Mesendoderm (in vitro differentiated cells): ENCODE measurements at regions not wholly inside any gene's neighbourhood (a gene's known extent, or its start where the extent isn't known, plus 50 kb on each side); places are given as distances from the start of the nearest gene placed in this dataset.

Experiments
- DNase-seq: peaks from one replicate; pipeline ENCODE4 v3.0.0; 2013
- H2AK5ac ChIP-seq: 2 replicates; pipeline ENCODE4 v1.6.1; 2013; ENCODE audit warnings: low read length, inconsistent platforms
- H2BK120ac ChIP-seq: 2 replicates; pipeline ENCODE4 v1.6.1; 2013; ENCODE audit warnings: low read depth, mild to moderate bottlenecking, low read length, moderate library complexity, mixed read lengths
- H2BK15ac ChIP-seq: replicated peaks from 2 replicates; pipeline ENCODE4 v1.6.1; 2013; ENCODE audit warnings: low read depth, mild to moderate bottlenecking, moderate library complexity
- H2BK5ac ChIP-seq: 2 replicates; pipeline ENCODE4 v1.6.1; 2013; ENCODE audit warnings: low read length, inconsistent platforms
- H3K18ac ChIP-seq: 2 replicates; pipeline ENCODE4 v1.6.1; 2013; ENCODE audit warnings: mild to moderate bottlenecking, low read length, mixed read lengths
- H3K23ac ChIP-seq: one replicate; pipeline ENCODE4 v1.6.1; 2013; ENCODE audit warnings: low read length
- H3K27ac ChIP-seq: 2 replicates; pipeline ENCODE4 v1.5.1; 2013; ENCODE audit warnings: low read depth, mild to moderate bottlenecking, inconsistent platforms, low read length, moderate library complexity
- H3K27me3 ChIP-seq: 2 replicates; pipeline ENCODE4 v1.6.1; 2013; ENCODE audit warnings: low read length, control low read depth, mild to moderate bottlenecking, inconsistent platforms; ENCODE audit not compliant: insufficient read depth, poor library complexity
- H3K36me3 ChIP-seq: 2 replicates; pipeline ENCODE4 v1.6.1; 2013; ENCODE audit warnings: low read length, inconsistent platforms; ENCODE audit not compliant: control insufficient read depth, insufficient read depth
- H3K4ac ChIP-seq: one replicate; pipeline ENCODE4 v1.6.1; 2013; ENCODE audit warnings: low read depth, mild to moderate bottlenecking, low read length, moderate library complexity
- H3K4me1 ChIP-seq: 2 replicates; pipeline ENCODE4 v1.6.1; 2013; ENCODE audit warnings: low read depth, low read length, inconsistent platforms; ENCODE audit not compliant: control insufficient read depth
- H3K4me2 ChIP-seq: 2 replicates; pipeline ENCODE4 v1.6.1; 2013; ENCODE audit warnings: low read length
- H3K4me3 ChIP-seq: 2 replicates; pipeline ENCODE4 v1.5.1; 2013; ENCODE audit warnings: mild to moderate bottlenecking, low read length
- H3K56ac ChIP-seq: one replicate; pipeline ENCODE4 v1.6.1; 2013; ENCODE audit warnings: low read length
- H3K79me1 ChIP-seq: 2 replicates; pipeline ENCODE4 v1.6.1; 2013; ENCODE audit warnings: low read length, inconsistent platforms
- H3K79me2 ChIP-seq: 2 replicates; pipeline ENCODE4 v1.6.1; 2013; ENCODE audit warnings: mild to moderate bottlenecking, low read length; ENCODE audit not compliant: control insufficient read depth, insufficient read depth
- H3K9ac ChIP-seq: 2 replicates; pipeline ENCODE4 v1.6.1; 2013; ENCODE audit warnings: low read length, inconsistent platforms
- H4K5ac ChIP-seq: one replicate; pipeline ENCODE4 v1.6.1; 2013; ENCODE audit warnings: low read length
- H4K8ac ChIP-seq: one replicate; pipeline ENCODE4 v1.6.1; 2013; ENCODE audit warnings: low read depth, mild to moderate bottlenecking, control low read depth, low read length, moderate library complexity
- WGBS: extraction: QIAGEN DNeasy Blood & Tissue Kit; methylation state at CpG from one replicate; pipeline ENCODE4 v1.1.7; 2013; ENCODE audit warnings: low lambda C conversion rate, missing lambda C conversion rate; ENCODE audit not compliant: insufficient coverage; ENCODE audit errors: extremely low coverage; 5-methylcytosine and 5-hydroxymethylcytosine counted together

- no peaks in the 10 kb centered on the region for H3K79me1 ChIP-seq
- no peaks in the 10 kb centered on the region for H3K79me2 ChIP-seq
- H4K8ac ChIP-seq: no peak overlapping the region
- H3K9ac ChIP-seq: no peak overlapping the region
- H3K18ac ChIP-seq: peak overlapping the region; percentile 23
- peak overlapping the region; percentile 1 for H3K56ac ChIP-seq
- no peak overlapping the region for H3K23ac ChIP-seq
- no peaks in the 10 kb centered on the region for H3K27me3 ChIP-seq
- no peak overlapping the region for H4K5ac ChIP-seq
- no peak overlapping the region for H2BK15ac ChIP-seq
- H3K27ac ChIP-seq: no peak overlapping the region
- H3K4me2 ChIP-seq: no peak overlapping the region
- no peak overlapping the region for H3K4me3 ChIP-seq
- no peak overlapping the region for H2AK5ac ChIP-seq
- H3K4me1 ChIP-seq: peaks cover 3% of the 10 kb centered on the region
- H3K36me3 ChIP-seq: no peaks in the 10 kb centered on the region
- no peak overlapping the region for H2BK120ac ChIP-seq
- no CpG with 5 or more reads among the region's 2 CpGs for WGBS
- no peak overlapping the region for H3K4ac ChIP-seq
- H2BK5ac ChIP-seq: peak overlapping the region; percentile 67
- peak; percentile 35 for DNase-seq
Measured at GRCh38 chr16:59899940-59900339, 1165.8 kb upstream of the GOT2 start.

GRCh38 chr16:59892376-59892775 lies 1158.3 kb upstream of the GOT2 start:
- no CpG with 5 or more reads among the region's 8 CpGs for WGBS
- H4K5ac ChIP-seq: no peak overlapping the region

GRCh38 chr16:59887856-59888255 lies 1153.7 kb upstream of the GOT2 start:
- Histone ChIP-seq H3K4me2 (no peak overlapping the region), H3K18ac (no peak overlapping the region), H2AK5ac (no peak overlapping the region), H2BK120ac (no peak overlapping the region), H3K9ac (no peak overlapping the region), H3K4me3 (no peak overlapping the region), H3K79me1 (no peaks in the 10 kb centered on the region), H3K23ac (no peak overlapping the region), H3K4me1 (no peaks in the 10 kb centered on the region), H3K36me3 (no peaks in the 10 kb centered on the region), H3K27ac (no peak overlapping the region), H3K4ac (no peak overlapping the region), H2BK15ac (no peak overlapping the region), H3K56ac (no peak overlapping the region), H4K5ac (no peak overlapping the region), H2BK5ac (no peak overlapping the region), H3K27me3 (no peaks in the 10 kb centered on the region), H3K79me2 (no peaks in the 10 kb centered on the region), H4K8ac (no peak overlapping the region)
- WGBS: no CpG with 5 or more reads among the region's 2 CpGs
- DNase-seq: no peak

More at GRCh38 chr16:59892376-59892775, 1158.3 kb upstream of the GOT2 start:
- no peaks in the 10 kb centered on the region for H3K36me3 ChIP-seq
- no peak for DNase-seq
- no peak overlapping the region for H3K9ac ChIP-seq
- no peak overlapping the region for H3K4ac ChIP-seq
- no peak overlapping the region for H2AK5ac ChIP-seq
- H2BK5ac ChIP-seq: no peak overlapping the region
- no peaks in the 10 kb centered on the region for H3K79me1 ChIP-seq
- H3K56ac ChIP-seq: no peak overlapping the region
- no peaks in the 10 kb centered on the region for H3K79me2 ChIP-seq
- H3K27me3 ChIP-seq: no peaks in the 10 kb centered on the region
- no peak overlapping the region for H3K18ac ChIP-seq
- H2BK15ac ChIP-seq: no peak overlapping the region
- H3K4me1 ChIP-seq: peaks cover 2% of the 10 kb centered on the region
- H3K23ac ChIP-seq: no peak overlapping the region
- no peak overlapping the region for H3K27ac ChIP-seq
- no peak overlapping the region for H3K4me2 ChIP-seq
- H3K4me3 ChIP-seq: no peak overlapping the region
- H2BK120ac ChIP-seq: no peak overlapping the region
- H4K8ac ChIP-seq: no peak overlapping the region

GRCh38 chr16:59886021-59886420 lies 1151.9 kb upstream of the GOT2 start:
- H3K56ac ChIP-seq: no peak overlapping the region
- H3K23ac ChIP-seq: no peak overlapping the region
- H3K18ac ChIP-seq: no peak overlapping the region
- no peaks in the 10 kb centered on the region for H3K4me1 ChIP-seq
- H3K36me3 ChIP-seq: no peaks in the 10 kb centered on the region
- H4K8ac ChIP-seq: no peak overlapping the region
- WGBS: no CpG with 5 or more reads among the region's 2 CpGs
- no peaks in the 10 kb centered on the region for H3K79me2 ChIP-seq
- H2AK5ac ChIP-seq: no peak overlapping the region
- H3K27me3 ChIP-seq: no peaks in the 10 kb centered on the region
- H2BK15ac ChIP-seq: no peak overlapping the region
- no peak overlapping the region for H3K27ac ChIP-seq
- no peak overlapping the region for H2BK5ac ChIP-seq
- H2BK120ac ChIP-seq: no peak overlapping the region
- no peak overlapping the region for H3K9ac ChIP-seq
- no peak overlapping the region for H3K4me2 ChIP-seq
- no peak overlapping the region for H4K5ac ChIP-seq
- H3K4me3 ChIP-seq: no peak overlapping the region
- H3K79me1 ChIP-seq: no peaks in the 10 kb centered on the region
- DNase-seq: no peak
- no peak overlapping the region for H3K4ac ChIP-seq

GRCh38 chr16:59881376-59881775 lies 1147.3 kb upstream of the GOT2 start:
- Histone ChIP-seq H3K23ac (no peak overlapping the region), H3K27ac (no peak overlapping the region), H3K18ac (no peak overlapping the region), H3K4ac (no peak overlapping the region), H4K5ac (no peak overlapping the region), H3K79me2 (no peaks in the 10 kb centered on the region), H3K36me3 (no peaks in the 10 kb centered on the region), H2BK15ac (no peak overlapping the region), H2AK5ac (no peak overlapping the region), H3K4me2 (no peak overlapping the region), H2BK120ac (no peak overlapping the region), H3K79me1 (no peaks in the 10 kb centered on the region), H3K56ac (no peak overlapping the region), H3K4me1 (no peaks in the 10 kb centered on the region), H4K8ac (no peak overlapping the region), H3K27me3 (no peaks in the 10 kb centered on the region), H2BK5ac (no peak overlapping the region), H3K4me3 (no peak overlapping the region), H3K9ac (no peak overlapping the region)
- no CpG with 5 or more reads among the region's 3 CpGs for WGBS
- DNase-seq: peak; percentile 94

GRCh38 chr16:59880611-59881010 lies 1146.5 kb upstream of the GOT2 start:
- DNase-seq: no peak
- H3K9ac ChIP-seq: no peak overlapping the region
- H3K79me2 ChIP-seq: no peaks in the 10 kb centered on the region
- no peak overlapping the region for H4K8ac ChIP-seq
- WGBS: no CpG with 5 or more reads among the region's 1 CpG
- H3K18ac ChIP-seq: no peak overlapping the region
- no peak overlapping the region for H4K5ac ChIP-seq
- no peak overlapping the region for H3K4me3 ChIP-seq
- H3K27me3 ChIP-seq: no peaks in the 10 kb centered on the region
- H3K79me1 ChIP-seq: no peaks in the 10 kb centered on the region
- H2BK120ac ChIP-seq: no peak overlapping the region
- H3K56ac ChIP-seq: no peak overlapping the region
- H2BK5ac ChIP-seq: no peak overlapping the region
- H3K4me1 ChIP-seq: no peaks in the 10 kb centered on the region
- H3K27ac ChIP-seq: no peak overlapping the region
- no peak overlapping the region for H3K23ac ChIP-seq
- no peak overlapping the region for H2AK5ac ChIP-seq
- H3K36me3 ChIP-seq: no peaks in the 10 kb centered on the region
- no peak overlapping the region for H2BK15ac ChIP-seq
- H3K4ac ChIP-seq: no peak overlapping the region
- no peak overlapping the region for H3K4me2 ChIP-seq
